ENCODE measurements at regions not wholly inside any gene's neighbourhood (a gene's known extent, or its start where the extent isn't known, plus 50 kb on each side); places are given as distances from the start of the nearest gene placed in this dataset.
"Not testable (repeated sequence)": the region's sequence is repeated elsewhere in the genome, so short reads cannot be mapped to it uniquely, and the experiment has no call there.

- Histone ChIP-seq H4K20me1 (no peaks in the 10 kb centered on the region), H3K9ac (no peak overlapping the region), H3K4me2 (no peak overlapping the region), H3K27me3 (no peaks in the 10 kb centered on the region), H3K4me1 (0 out of 2 replicates have a peak, but pooled peaks cover 8% of the 10 kb centered on the region), H3K36me3 (no peaks in the 10 kb centered on the region), H3K4me3 (no peak overlapping the region), H3K9me3 (no peaks in the 10 kb centered on the region), H3K27ac (no peak overlapping the region)
- no peak for TF ChIP-seq Cebpa-rat (IDR thresholded peaks at IDR 0.05)
These were observed 205.6 kb downstream of the TUSC1 start for GRCh38 chr9:25472681-25473080.

- Histone ChIP-seq H3K4me3 (no peak overlapping the region), H3K27me3 (no peaks in the 10 kb centered on the region), H4K20me1 (no peaks in the 10 kb centered on the region), H3K9me3 (no peaks in the 10 kb centered on the region), H3K4me1 (0 out of 2 replicates have a peak, but pooled peaks cover 8% of the 10 kb centered on the region), H3K9ac (no peak overlapping the region), H3K27ac (no peak overlapping the region), H3K4me2 (no peak overlapping the region), H3K36me3 (no peaks in the 10 kb centered on the region)
- TF ChIP-seq Cebpa-rat (IDR thresholded peaks at IDR 0.05), result no peak
These were observed 206.1 kb downstream of the TUSC1 start for GRCh38 chr9:25472085-25472607.

GRCh38 chr9:25461416-25461815, 216.8 kb downstream of the TUSC1 start:
- Histone ChIP-seq H3K4me3 (no peak overlapping the region), H3K27me3 (no peaks in the 10 kb centered on the region), H3K9me3 (no peaks in the 10 kb centered on the region), H3K4me2 (no peak overlapping the region), H3K27ac (no peak overlapping the region), H4K20me1 (no peaks in the 10 kb centered on the region), H3K36me3 (no peaks in the 10 kb centered on the region), H3K9ac (no peak overlapping the region), H3K4me1 (no peaks in the 10 kb centered on the region)
- no peak for TF ChIP-seq Cebpa-rat (IDR thresholded peaks at IDR 0.05)

GRCh38 chr9:25453875-25454274, 224.4 kb downstream of the TUSC1 start:
- no peak overlapping the region for H3K4me3 ChIP-seq
- H4K20me1 ChIP-seq, result no peaks in the 10 kb centered on the region
- H3K27me3 ChIP-seq, result no peaks in the 10 kb centered on the region
- no peaks in the 10 kb centered on the region for H3K36me3 ChIP-seq
- H3K9me3 ChIP-seq, result no peaks in the 10 kb centered on the region
- no peak overlapping the region for H3K9ac ChIP-seq
- TF ChIP-seq Cebpa-rat (IDR thresholded peaks at IDR 0.05), result no peak
- H3K4me2 ChIP-seq, result no peak overlapping the region
- H3K4me1 ChIP-seq, result no peaks in the 10 kb centered on the region
- H3K27ac ChIP-seq, result no peak overlapping the region

- H3K9ac ChIP-seq, result no peak overlapping the region
- H3K4me1 ChIP-seq, result no peaks in the 10 kb centered on the region
- H3K4me3 ChIP-seq, result no peak overlapping the region
These were observed 228.7 kb downstream of the TUSC1 start for GRCh38 chr9:25449503-25449902.

GRCh38 chr9:25445721-25446120, 232.5 kb downstream of the TUSC1 start:
- not testable (repeated sequence) for H3K4me1 ChIP-seq, H3K9me3 ChIP-seq, H4K20me1 ChIP-seq, H3K27ac ChIP-seq, H3K27me3 ChIP-seq, H3K4me3 ChIP-seq, H3K9ac ChIP-seq, H3K36me3 ChIP-seq, H3K4me2 ChIP-seq

More at GRCh38 chr9:25449503-25449902, 228.7 kb downstream of the TUSC1 start:
- Histone ChIP-seq H3K27me3 (no peaks in the 10 kb centered on the region), H3K4me2 (no peak overlapping the region), H3K36me3 (no peaks in the 10 kb centered on the region), H3K27ac (no peak overlapping the region), H4K20me1 (no peaks in the 10 kb centered on the region), H3K9me3 (no peaks in the 10 kb centered on the region)
- no peak for TF ChIP-seq Cebpa-rat (IDR thresholded peaks at IDR 0.05)

- Histone ChIP-seq H3K9ac (no peak overlapping the region), H3K27ac (no peak overlapping the region), H3K4me1 (no peaks in the 10 kb centered on the region), H4K20me1 (no peaks in the 10 kb centered on the region), H3K4me2 (no peak overlapping the region), H3K36me3 (no peaks in the 10 kb centered on the region), H3K27me3 (no peaks in the 10 kb centered on the region), H3K4me3 (no peak overlapping the region), H3K9me3 (no peaks in the 10 kb centered on the region)
- TF ChIP-seq Cebpa-rat (IDR thresholded peaks at IDR 0.05), result no peak
These were observed 235.7 kb downstream of the TUSC1 start for GRCh38 chr9:25442526-25442925.

- Histone ChIP-seq H3K4me3 (no peak overlapping the region), H3K9ac (no peak overlapping the region), H3K27me3 (no peaks in the 10 kb centered on the region), H3K36me3 (no peaks in the 10 kb centered on the region), H4K20me1 (no peaks in the 10 kb centered on the region), H3K27ac (no peak overlapping the region), H3K9me3 (no peaks in the 10 kb centered on the region), H3K4me1 (no peaks in the 10 kb centered on the region), H3K4me2 (no peak overlapping the region)
- TF ChIP-seq Cebpa-rat (IDR thresholded peaks at IDR 0.05), result no peak
These were observed 250.3 kb downstream of the TUSC1 start for GRCh38 chr9:25427898-25428297.

GRCh38 chr9:25427290-25427689, 251.0 kb downstream of the TUSC1 start:
- no peak overlapping the region for H3K27ac ChIP-seq
- H3K4me1 ChIP-seq, result no peaks in the 10 kb centered on the region
- H3K36me3 ChIP-seq, result no peaks in the 10 kb centered on the region
- H4K20me1 ChIP-seq, result no peaks in the 10 kb centered on the region
- no peaks in the 10 kb centered on the region for H3K27me3 ChIP-seq
- no peak overlapping the region for H3K4me3 ChIP-seq
- no peak for TF ChIP-seq Cebpa-rat (IDR thresholded peaks at IDR 0.05)
- H3K9ac ChIP-seq, result no peak overlapping the region
- no peaks in the 10 kb centered on the region for H3K9me3 ChIP-seq
- no peak overlapping the region for H3K4me2 ChIP-seq

- Histone ChIP-seq H3K4me1 (no peaks in the 10 kb centered on the region), H3K36me3 (no peaks in the 10 kb centered on the region), H3K9me3 (no peaks in the 10 kb centered on the region), H3K9ac (no peak overlapping the region), H3K27me3 (no peaks in the 10 kb centered on the region), H3K4me2 (no peak overlapping the region), H3K27ac (no peak overlapping the region), H4K20me1 (no peaks in the 10 kb centered on the region), H3K4me3 (no peak overlapping the region)
- no peak for TF ChIP-seq Cebpa-rat (IDR thresholded peaks at IDR 0.05)
These were observed 256.7 kb downstream of the TUSC1 start for GRCh38 chr9:25421560-25421959.

- Histone ChIP-seq H3K4me3 (no peak overlapping the region), H3K4me1 (no peaks in the 10 kb centered on the region), H3K36me3 (no peaks in the 10 kb centered on the region), H3K9me3 (no peaks in the 10 kb centered on the region), H3K4me2 (no peak overlapping the region), H3K27ac (no peak overlapping the region), H3K27me3 (no peaks in the 10 kb centered on the region), H4K20me1 (no peaks in the 10 kb centered on the region), H3K9ac (no peak overlapping the region)
- TF ChIP-seq Cebpa-rat (IDR thresholded peaks at IDR 0.05), result no peak
These were observed 259.3 kb downstream of the TUSC1 start for GRCh38 chr9:25418974-25419373.
